Smooth muscle cell (in vitro differentiated cells): ENCODE measurements at regions not wholly inside any gene's neighbourhood (a gene's known extent, or its start where the extent isn't known, plus 50 kb on each side); places are given as distances from the start of the nearest gene placed in this dataset.
"Not testable (repeated sequence)": the region's sequence is repeated elsewhere in the genome, so short reads cannot be mapped to it uniquely, and the experiment has no call there.

Experiments used
- DNase-seq: peaks from one replicate; lab custom pipeline; 2025; ENCODE audit not compliant: unreplicated experiment; lab: John Stamatoyannopoulos, UW
- H2AFZ ChIP-seq: fragments of 200-600 bp; sonication (generic); 2 replicates; pipeline ENCODE4 v1.6.0; 2016; ENCODE audit warnings: antibody characterized with exemption, low read depth, mild to moderate bottlenecking
- H3F3A ChIP-seq: fragments of 200-600 bp; sonication (generic); 2 replicates; pipeline ENCODE4 v1.6.0; 2017; ENCODE audit warnings: antibody characterized with exemption, low read depth
- H3K27ac ChIP-seq: fragments of 200-600 bp; sonication (generic); 2 replicates; pipeline ENCODE4 v1.5.1; 2016; ENCODE audit warnings: low read depth, mild to moderate bottlenecking
- H3K27me3 ChIP-seq: fragments of 200-600 bp; sonication (generic); 2 replicates; pipeline ENCODE4 v1.6.1; 2016; ENCODE audit warnings: low read depth, mild to moderate bottlenecking
- H3K36me3 ChIP-seq: fragments of 200-600 bp; sonication (generic); 2 replicates; pipeline ENCODE4 v1.5.1; 2016; ENCODE audit warnings: low read depth
- H3K4me1 ChIP-seq: fragments of 200-600 bp; sonication (generic); 2 replicates; pipeline ENCODE4 v1.5.1; 2016; ENCODE audit warnings: low read depth
- H3K4me2 ChIP-seq: fragments of 200-600 bp; sonication (generic); 2 replicates; pipeline ENCODE4 v1.6.0; 2016; ENCODE audit warnings: mild to moderate bottlenecking
- H3K4me3 ChIP-seq: fragments of 200-600 bp; sonication (generic); 2 replicates; pipeline ENCODE4 v1.5.1; 2016; ENCODE audit warnings: mild to moderate bottlenecking
- H3K79me2 ChIP-seq: fragments of 200-600 bp; sonication (generic); 2 replicates; pipeline ENCODE4 v1.6.0; 2016; ENCODE audit warnings: low read depth, mild to moderate bottlenecking
- H3K9ac ChIP-seq: fragments of 200-600 bp; sonication (generic); 2 replicates; pipeline ENCODE4 v1.6.0; 2016; ENCODE audit warnings: low read depth
- H3K9me3 ChIP-seq: fragments of 200-600 bp; sonication (generic); replicated peaks from 2 replicates; pipeline ENCODE4 v1.5.1; 2016; ENCODE audit warnings: low read depth
- H4K20me1 ChIP-seq: fragments of 200-600 bp; sonication (generic); 2 replicates; pipeline ENCODE4 v1.6.0; 2016; ENCODE audit warnings: low read depth
- CTCF ChIP-seq: fragments of 200-600 bp; sonication (generic); IDR thresholded peaks from 2 replicates; pipeline ENCODE4 v1.5.1; 2017; ENCODE audit warnings: borderline replicate concordance, mild to moderate bottlenecking, antibody characterized with exemption; ENCODE audit not compliant: insufficient read depth, poor library complexity, severe bottlenecking
- WGBS: methylation state at CpG from one replicate; pipeline ENCODE4 v1.1.7; 2016; ENCODE audit warnings: low lambda C conversion rate; 5-methylcytosine and 5-hydroxymethylcytosine counted together

- WGBS, result 82% methylated on average over 7 of the region's 7 CpGs
Measured at GRCh38 chrX:79482686-79483085, 115.6 kb upstream of the ITM2A start.

GRCh38 chrX:79477691-79478090 lies 110.6 kb upstream of the ITM2A start:
- no peaks in the 10 kb centered on the region for H4K20me1 ChIP-seq
- H3F3A ChIP-seq, result no peaks in the 10 kb centered on the region
- 75% methylated on average over 3 of the region's 3 CpGs for WGBS
- no peak overlapping the region for H2AFZ ChIP-seq
- no peaks in the 10 kb centered on the region for H3K4me1 ChIP-seq
- H3K36me3 ChIP-seq, result no peaks in the 10 kb centered on the region
- no peak for DNase-seq
- H3K79me2 ChIP-seq, result no peaks in the 10 kb centered on the region
- no peak for TF ChIP-seq CTCF
- no peaks in the 10 kb centered on the region for H3K9me3 ChIP-seq
- H3K4me3 ChIP-seq, result no peak overlapping the region
- H3K27me3 ChIP-seq, result no peaks in the 10 kb centered on the region
- no peak overlapping the region for H3K4me2 ChIP-seq
- no peak overlapping the region for H3K9ac ChIP-seq
- H3K27ac ChIP-seq, result no peak overlapping the region

More at GRCh38 chrX:79482686-79483085, 115.6 kb upstream of the ITM2A start:
- Histone ChIP-seq H3K27ac (no peak overlapping the region), H3K9me3 (peaks cover 6% of the 10 kb centered on the region), H3K4me3 (no peak overlapping the region), H3K27me3 (no peaks in the 10 kb centered on the region), H3K4me1 (no peaks in the 10 kb centered on the region), H3K79me2 (no peaks in the 10 kb centered on the region), H3K36me3 (no peaks in the 10 kb centered on the region), H3K9ac (no peak overlapping the region), H2AFZ (no peak overlapping the region), H3K4me2 (no peak overlapping the region), H3F3A (no peaks in the 10 kb centered on the region), H4K20me1 (no peaks in the 10 kb centered on the region)
- TF ChIP-seq CTCF, result no peak
- DNase-seq, result no peak

GRCh38 chrX:79466636-79467035 lies 99.5 kb upstream of the ITM2A start:
- Histone ChIP-seq H3K36me3 (no peaks in the 10 kb centered on the region), H4K20me1 (no peaks in the 10 kb centered on the region), H3K79me2 (no peaks in the 10 kb centered on the region), H3K4me1 (no peaks in the 10 kb centered on the region), H3K9ac (no peak overlapping the region), H2AFZ (no peak overlapping the region), H3K27ac (no peak overlapping the region), H3K27me3 (no peaks in the 10 kb centered on the region), H3K9me3 (no peaks in the 10 kb centered on the region), H3K4me3 (no peak overlapping the region), H3K4me2 (no peak overlapping the region), H3F3A (no peaks in the 10 kb centered on the region)
- no peak for DNase-seq
- no peak for TF ChIP-seq CTCF

- no peak for DNase-seq
- TF ChIP-seq CTCF, result no peak
Measured at GRCh38 chrX:79462458-79462857, 95.3 kb upstream of the ITM2A start.

GRCh38 chrX:79456593-79456992 lies 89.5 kb upstream of the ITM2A start:
- not testable (repeated sequence) for H2AFZ ChIP-seq, H4K20me1 ChIP-seq, H3K4me1 ChIP-seq, H3K4me2 ChIP-seq, H3F3A ChIP-seq, H3K9me3 ChIP-seq, DNase-seq, H3K79me2 ChIP-seq, H3K9ac ChIP-seq, H3K4me3 ChIP-seq, H3K36me3 ChIP-seq, H3K27ac ChIP-seq, H3K27me3 ChIP-seq
- WGBS, result 86% methylated on average over 9 of the region's 9 CpGs

More at GRCh38 chrX:79462458-79462857, 95.3 kb upstream of the ITM2A start:
- Histone ChIP-seq H3K27ac (no peak overlapping the region), H2AFZ (no peak overlapping the region), H3K9me3 (peaks cover 4% of the 10 kb centered on the region), H3K4me1 (no peaks in the 10 kb centered on the region), H3F3A (no peaks in the 10 kb centered on the region), H4K20me1 (no peaks in the 10 kb centered on the region), H3K4me2 (no peak overlapping the region), H3K9ac (no peak overlapping the region), H3K4me3 (no peak overlapping the region), H3K79me2 (no peaks in the 10 kb centered on the region), H3K27me3 (no peaks in the 10 kb centered on the region), H3K36me3 (no peaks in the 10 kb centered on the region)
- 79% methylated on average over 3 of the region's 3 CpGs for WGBS
